GM12892 (cell line): ENCODE measurements at regions not wholly inside any gene's neighbourhood (a gene's known extent, or its start where the extent isn't known, plus 50 kb on each side); places are given as distances from the start of the nearest gene placed in this dataset.

Experiments
- POLR2A ChIP-seq: IDR thresholded peaks from 2 replicates; pipeline ENCODE4 v1.6.1; 2011; ENCODE audit warnings: low read depth, low read length, control low read depth
- POLR2AphosphoS5 ChIP-seq: IDR thresholded peaks from 2 replicates; pipeline ENCODE4 v1.6.1; 2011; ENCODE audit warnings: low read depth, low read length, control low read depth
- TAF1 ChIP-seq: IDR thresholded peaks from 2 replicates; pipeline ENCODE4 v1.6.1; 2011; ENCODE audit warnings: low read depth, mild to moderate bottlenecking, control low read depth, low read length, borderline replicate concordance

DNA sequence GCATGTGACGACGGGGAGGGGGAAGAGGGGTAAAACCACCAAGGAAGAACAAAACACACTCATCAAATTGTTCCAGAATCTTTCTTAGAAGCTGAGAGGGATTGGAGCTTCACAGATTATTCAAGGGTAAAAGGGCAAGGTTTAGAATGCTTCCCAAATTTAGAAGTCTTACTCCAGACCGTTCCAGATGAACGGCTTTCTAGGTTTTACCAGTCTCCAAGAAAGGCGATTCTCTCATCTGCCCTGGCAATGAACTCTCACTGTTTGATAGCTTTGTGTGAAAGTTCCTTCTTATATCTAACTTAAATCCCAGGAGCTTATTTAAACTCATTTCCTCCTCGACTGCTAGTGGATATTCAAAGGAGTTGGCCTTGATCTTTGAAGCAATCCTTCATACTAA, 124.3 kb upstream of the PRICKLE2 start:
- TF ChIP-seq POLR2A (no peak), TAF1 (no peak), POLR2AphosphoS5 (no peak)
